ENCODE measurements at regions not wholly inside any gene's neighbourhood (a gene's known extent, or its start where the extent isn't known, plus 50 kb on each side); places are given as distances from the start of the nearest gene placed in this dataset.

GRCh38 chr3:31352331-31352730, 180.4 kb upstream of the STT3B start (continued):
- no peak for TF ChIP-seq REST (IDR thresholded peaks at IDR 0.05; ENCODE audit: low read depth)
- no peak for TF ChIP-seq ZFX (IDR thresholded peaks at IDR 0.05)

GRCh38 chr3:31353166-31353565, 179.6 kb upstream of the STT3B start:
- H3K4me2 ChIP-seq (ENCODE audit: low read length): no peak overlapping the region
- RAD21 ChIA-PET (ENCODE audit: low non-redundant PET in 1 of 2, low total read pairs in 2 of 2, uncharacterized antibody in 2 of 2, unreplicated experiment in 2 of 2): no interaction called here
- H3K36me3 ChIP-seq (ENCODE audit: control insufficient read depth in 1 of 2, insufficient read depth in 2 of 2, low read length in 2 of 2): no peaks in the 10 kb centered on the region
- H3K27me3 ChIP-seq (ENCODE audit: insufficient read depth, low read length): no peaks in the 10 kb centered on the region
- no peaks in the 10 kb centered on the region for H3K9me3 ChIP-seq (ENCODE audit: control insufficient read depth in 1 of 2, insufficient read depth in 1 of 2, low read depth in 1 of 2, low read length in 2 of 2)
- no peak overlapping the region for H3K27ac ChIP-seq (ENCODE audit: low read depth, low read length)
- TF ChIP-seq CEBPB (IDR thresholded peaks at IDR 0.05; ENCODE audit: low read depth) (no peak), TCF7L2 (IDR thresholded peaks at IDR 0.05; ENCODE audit: borderline replicate concordance, extremely low read depth, insufficient read depth, insufficient read length) (no peak), POLR2AphosphoS5 (IDR thresholded peaks at IDR 0.05; ENCODE audit: low read depth, low read length) (no peak), SRF (IDR thresholded peaks at IDR 0.05; ENCODE audit: low read depth) (no peak), FOSL1 (IDR thresholded peaks at IDR 0.05; ENCODE audit: low read depth) (no peak), ZFX (IDR thresholded peaks at IDR 0.05) (no peak), ATF3 (IDR thresholded peaks at IDR 0.05) (no peak), YY1 (IDR thresholded peaks at IDR 0.05; ENCODE audit: extremely low read depth, insufficient replicate concordance, low read depth, low read length) (no peak), SIN3A (IDR thresholded peaks at IDR 0.05; ENCODE audit: low read depth) (no peak), CBX3 (IDR thresholded peaks at IDR 0.05; ENCODE audit: low read depth) (no peak), ZBTB33 (IDR thresholded peaks at IDR 0.05; ENCODE audit: extremely low read depth, insufficient replicate concordance, low read length) (no peak), ZNF274 (IDR thresholded peaks at IDR 0.05; ENCODE audit: low read depth, low read length) (no peak), EZH2phosphoT487 (IDR thresholded peaks at IDR 0.05; ENCODE audit: borderline replicate concordance) (no peak), RAD21 (IDR thresholded peaks at IDR 0.05; ENCODE audit: low read depth) (no peak), CTCF (IDR thresholded peaks at IDR 0.05 in 2 of 3, conservative IDR thresholded peaks at IDR 0.05 in 1 of 3; ENCODE audit: borderline replicate concordance in 1 of 3, insufficient read depth in 1 of 3, low read depth in 2 of 3, low read length in 2 of 3) (no peak)
- ATAC-seq: no peak
- no peaks in the 10 kb centered on the region for H3K79me2 ChIP-seq (ENCODE audit: insufficient read depth, low read length)
- no peak for DNase-seq (ENCODE audit: low read depth, low spot score)
- no peak overlapping the region for H3K9ac ChIP-seq (ENCODE audit: low read length)
- no peaks in the 10 kb centered on the region for H4K20me1 ChIP-seq (ENCODE audit: insufficient read depth)
- peaks cover 0 to 8% of the 10 kb centered on the region in 2 experiments; a peak in 2 of 4 replicates for H3K4me1 ChIP-seq (ENCODE audit: control insufficient read depth in 1 of 2, insufficient read depth in 2 of 2, low read length in 2 of 2)
- no peak overlapping the region for H3K4me3 ChIP-seq (replicated peaks in 1 of 2; ENCODE audit: low read depth in 1 of 2, low read length in 2 of 2)
- H3K9me2 ChIP-seq (ENCODE audit: insufficient read depth): no peaks in the 10 kb centered on the region
- no TSS peak for BruUV-seq (replicated peaks)
- no peak overlapping the region for H2AFZ ChIP-seq (ENCODE audit: low read depth, low read length, poor library complexity, severe bottlenecking)
- POLR2A ChIA-PET: no interaction called here
- intact Hi-C loops (cut with micrococcal nuclease): no loop called here
- CTCF ChIA-PET: no interaction called here

Data from HCT116 (cell line).